ENCODE measurements at regions not wholly inside any gene's neighbourhood (a gene's known extent, or its start where the extent isn't known, plus 50 kb on each side); places are given as distances from the start of the nearest gene placed in this dataset.
"Not testable (repeated sequence)": the region's sequence is repeated elsewhere in the genome, so short reads cannot be mapped to it uniquely, and the experiment has no call there.

GRCh38 chr4:131352371-131352770 lies 1796.7 kb upstream of the PCDH10 start:
- H3K9ac ChIP-seq (ENCODE audit: control insufficient read depth, insufficient read depth, low read length); H4K20me1 ChIP-seq (ENCODE audit: control insufficient read depth, insufficient read depth); FAIRE-seq; H3K4me2 ChIP-seq (ENCODE audit: control insufficient read depth, insufficient read depth); H3K4me1 ChIP-seq (ENCODE audit: control insufficient read depth, insufficient read depth, low read length); in situ Hi-C loops (cut with MboI); intact Hi-C loops (cut with micrococcal nuclease; ENCODE audit: unreplicated experiment); H3K4me3 ChIP-seq; H3K79me2 ChIP-seq (ENCODE audit: control insufficient read depth, insufficient read depth, low read length); RAD21 ChIA-PET (ENCODE audit: unreplicated experiment); POLR2A ChIA-PET; H3K36me3 ChIP-seq (ENCODE audit: control insufficient read depth in 2 of 2, insufficient read depth in 2 of 2, low read length in 1 of 2); DNase-seq (ENCODE audit: low read depth, low spot score); ATAC-seq; H3K9me3 ChIP-seq (replicated peaks; ENCODE audit: control insufficient read depth, insufficient read depth, low read length); BruUV-seq (replicated peaks); H3K27me3 ChIP-seq (replicated peaks in 1 of 2; ENCODE audit: control insufficient read depth in 2 of 2, insufficient read depth in 2 of 2, low read length in 1 of 2); H2AFZ ChIP-seq (ENCODE audit: control insufficient read depth, low read depth, low read length); H3K27ac ChIP-seq (ENCODE audit: control insufficient read depth, insufficient read depth): not testable (repeated sequence)
- CTCF ChIA-PET: interaction anchor here (1.2 to 1.5 kb wide), 2 partner anchors 10 to 196 kb away, joined by 3 read pairs; no protein-coding TSS in a partner anchor
- 59% methylated on average over 19 of the region's 19 CpGs for WGBS (ENCODE audit: insufficient coverage, insufficient replicate concordance, low lambda C conversion rate, missing lambda C conversion rate)
- SMC1A ChIA-PET (ENCODE audit: uncharacterized antibody, unreplicated experiment): interaction anchor here (1.0 kb wide), 1 partner anchor 261 kb away, joined by 4 read pairs; no protein-coding TSS in a partner anchor

- ChIA-PET CTCF (interaction anchor here (1.0 to 1.2 kb wide), 2 partner anchors 18 to 27 kb away, joined by 3 read pairs; no protein-coding TSS in a partner anchor), RAD21 (ENCODE audit: unreplicated experiment) (no interaction called here), POLR2A (no interaction called here), SMC1A (ENCODE audit: uncharacterized antibody, unreplicated experiment) (interaction anchor here (0.9 to 1.1 kb wide), 3 partner anchors 19 to 39 kb away, joined by 3 to 4 read pairs (median 3); no protein-coding TSS in a partner anchor)
- H3K27ac ChIP-seq (ENCODE audit: control insufficient read depth, insufficient read depth): no peak overlapping the region
- 11% methylated on average over 3 of the region's 3 CpGs for WGBS (ENCODE audit: insufficient coverage, insufficient replicate concordance, low lambda C conversion rate, missing lambda C conversion rate)
- intact Hi-C loops (cut with micrococcal nuclease; ENCODE audit: unreplicated experiment): no loop called here
- H3K4me1 ChIP-seq (ENCODE audit: control insufficient read depth, insufficient read depth, low read length): no peaks in the 10 kb centered on the region
- DNase-seq (ENCODE audit: low read depth, low spot score) (no peak), ATAC-seq (no peak), FAIRE-seq (no peak)
- no peaks in the 10 kb centered on the region for H3K36me3 ChIP-seq (ENCODE audit: control insufficient read depth in 2 of 2, insufficient read depth in 2 of 2, low read length in 1 of 2)
- no peak overlapping the region for H3K4me3 ChIP-seq
- H4K20me1 ChIP-seq (ENCODE audit: control insufficient read depth, insufficient read depth): no peaks in the 10 kb centered on the region
- H3K4me2 ChIP-seq (ENCODE audit: control insufficient read depth, insufficient read depth): no peak overlapping the region
- H3K27me3 ChIP-seq (replicated peaks in 1 of 2; ENCODE audit: control insufficient read depth in 2 of 2, insufficient read depth in 2 of 2, low read length in 1 of 2): no peaks in the 10 kb centered on the region; a peak in 1 of 4 replicates
- H3K79me2 ChIP-seq (ENCODE audit: control insufficient read depth, insufficient read depth, low read length): no peaks in the 10 kb centered on the region
- H3K9me3 ChIP-seq (replicated peaks; ENCODE audit: control insufficient read depth, insufficient read depth, low read length): no peaks in the 10 kb centered on the region
- no peak overlapping the region for H2AFZ ChIP-seq (ENCODE audit: control insufficient read depth, low read depth, low read length)
- no peak overlapping the region for H3K9ac ChIP-seq (ENCODE audit: control insufficient read depth, insufficient read depth, low read length)
- no TSS peak for BruUV-seq (replicated peaks)
- in situ Hi-C loops (cut with MboI): no loop called here
- no peak for TF ChIP-seq TARDBP (IDR thresholded peaks at IDR 0.05; ENCODE audit: borderline replicate concordance)
- no peak for TF ChIP-seq HCFC1 (IDR thresholded peaks at IDR 0.05; ENCODE audit: low read length)
- TF ChIP-seq IKZF1 (conservative IDR thresholded peaks at IDR 0.05): no peak
- no peak for TF ChIP-seq DPF2 (IDR thresholded peaks at IDR 0.05)
- no peak for TF ChIP-seq PAX5 (IDR thresholded peaks at IDR 0.05; ENCODE audit: borderline replicate concordance, low read depth, low read length)
- TF ChIP-seq PKNOX1 (IDR thresholded peaks at IDR 0.05): no peak
- no peak for TF ChIP-seq CHD2 (IDR thresholded peaks at IDR 0.05; ENCODE audit: borderline replicate concordance, low read depth, low read length)
- TF ChIP-seq, protein P1, sequence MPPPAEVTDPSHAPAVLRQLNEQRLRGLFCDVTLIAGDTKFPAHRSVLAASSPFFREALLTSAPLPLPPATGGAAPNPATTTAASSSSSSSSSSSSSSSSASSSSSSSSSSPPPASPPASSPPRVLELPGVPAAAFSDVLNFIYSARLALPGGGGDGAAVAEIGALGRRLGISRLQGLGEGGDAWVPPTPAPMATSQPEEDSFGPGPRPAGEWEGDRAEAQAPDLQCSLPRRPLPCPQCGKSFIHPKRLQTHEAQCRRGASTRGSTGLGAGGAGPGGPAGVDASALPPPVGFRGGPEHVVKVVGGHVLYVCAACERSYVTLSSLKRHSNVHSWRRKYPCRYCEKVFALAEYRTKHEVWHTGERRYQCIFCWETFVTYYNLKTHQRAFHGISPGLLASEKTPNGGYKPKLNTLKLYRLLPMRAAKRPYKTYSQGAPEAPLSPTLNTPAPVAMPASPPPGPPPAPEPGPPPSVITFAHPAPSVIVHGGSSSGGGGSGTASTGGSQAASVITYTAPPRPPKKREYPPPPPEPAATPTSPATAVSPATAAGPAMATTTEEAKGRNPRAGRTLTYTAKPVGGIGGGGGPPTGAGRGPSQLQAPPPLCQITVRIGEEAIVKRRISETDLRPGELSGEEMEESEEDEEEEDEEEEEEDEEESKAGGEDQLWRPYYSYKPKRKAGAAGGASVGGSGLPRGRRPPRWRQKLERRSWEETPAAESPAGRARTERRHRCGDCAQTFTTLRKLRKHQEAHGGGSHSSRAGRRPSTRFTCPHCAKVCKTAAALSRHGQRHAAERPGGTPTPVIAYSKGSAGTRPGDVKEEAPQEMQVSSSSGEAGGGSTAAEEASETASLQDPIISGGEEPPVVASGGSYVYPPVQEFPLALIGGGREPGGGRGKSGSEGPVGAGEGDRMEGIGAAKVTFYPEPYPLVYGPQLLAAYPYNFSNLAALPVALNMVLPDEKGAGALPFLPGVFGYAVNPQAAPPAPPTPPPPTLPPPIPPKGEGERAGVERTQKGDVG (CRISPR knock-in tag; IDR thresholded peaks at IDR 0.05): no peak
- no peak for TF ChIP-seq SUZ12 (IDR thresholded peaks at IDR 0.05; ENCODE audit: unreplicated experiment)
- no peak for TF ChIP-seq CBX3 (IDR thresholded peaks at IDR 0.05; ENCODE audit: borderline replicate concordance, low read depth)
- TF ChIP-seq SUPT20H (IDR thresholded peaks at IDR 0.05; ENCODE audit: borderline replicate concordance, control insufficient read depth, low read depth, low read length): no peak
Observed at GRCh38 chr4:131366714-131367113, 1782.4 kb upstream of the PCDH10 start.

Measured in GM12878 (cell line).